Activated T-cell treated with anti-CD3 and anti-CD28 coated beads for 1 hour (primary cell): ENCODE measurements at regions not wholly inside any gene's neighbourhood (a gene's known extent, or its start where the extent isn't known, plus 50 kb on each side); places are given as distances from the start of the nearest gene placed in this dataset.

Experiments
- DNase-seq: peaks from one replicate; pipeline ENCODE4 v3.0.0-alpha.2; 2020; ENCODE audit warnings: low read depth

DNA sequence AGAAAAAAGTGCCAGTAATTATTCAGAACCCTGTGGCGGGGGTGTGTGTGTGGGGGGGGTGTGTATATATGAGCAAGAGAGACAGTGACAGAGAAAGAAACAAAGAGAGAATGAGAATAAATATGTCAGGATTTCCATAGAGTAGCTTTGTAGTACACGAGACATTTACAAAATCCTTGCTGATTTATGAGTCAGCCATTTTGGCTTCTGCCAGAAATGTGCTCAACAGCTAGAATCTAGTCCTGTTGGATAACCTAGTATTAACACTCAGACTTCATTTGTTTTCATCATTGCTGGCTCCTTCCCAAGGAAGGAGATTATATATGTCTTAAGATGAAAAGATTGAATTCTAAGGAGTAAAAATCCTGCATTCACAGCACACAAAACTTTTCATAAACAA, 140.5 kb upstream of the HNRNPA3 start:
- no peak for DNase-seq

DNA sequence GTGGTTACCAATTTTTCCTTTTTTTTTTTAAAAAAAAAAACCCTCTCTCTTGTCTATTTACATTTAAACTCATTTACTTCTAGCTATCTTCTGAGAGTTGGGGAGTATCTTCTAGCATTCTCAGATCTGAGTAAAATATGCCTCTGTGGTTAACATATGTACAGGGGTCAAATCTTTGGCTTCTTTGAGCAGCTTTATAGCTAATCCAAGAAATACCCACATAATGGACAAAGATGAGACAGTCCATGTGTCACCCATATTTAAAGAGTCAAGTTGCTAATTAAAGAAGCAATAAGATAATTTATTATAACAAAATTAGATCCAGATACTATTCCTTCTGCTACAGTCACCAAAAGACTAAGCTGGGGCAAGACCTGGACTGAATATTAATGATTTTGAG, 139.0 kb upstream of the HNRNPA3 start:
- DNase-seq = no peak

DNA sequence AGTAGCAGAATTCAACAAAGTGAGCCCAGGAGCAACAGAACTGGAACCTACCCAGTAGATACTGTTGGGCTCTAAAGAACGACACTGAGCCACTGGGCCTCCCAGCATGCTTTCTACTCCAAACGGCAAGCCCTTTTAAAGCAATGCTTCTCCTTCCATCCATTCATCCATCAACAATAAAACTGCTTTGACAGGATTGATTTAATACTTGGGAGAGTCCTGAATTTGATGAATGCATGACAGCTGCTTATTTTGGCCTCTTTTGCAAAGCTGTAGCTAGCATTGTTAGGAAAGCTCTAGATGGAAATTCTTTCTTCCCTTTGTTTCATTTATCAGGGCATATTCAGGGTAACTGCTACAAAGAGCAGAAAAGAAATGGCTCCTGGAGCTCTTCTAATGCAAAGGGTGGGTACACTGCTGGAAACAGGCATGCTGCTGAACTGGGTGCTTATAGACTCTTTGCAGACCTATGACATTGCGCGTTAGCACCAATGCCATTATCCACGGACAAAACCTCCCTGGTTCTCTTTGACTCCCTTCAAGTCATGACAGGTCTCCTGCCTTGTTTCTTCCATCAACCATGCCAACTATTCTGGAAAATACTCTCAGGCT, 138.4 kb upstream of the HNRNPA3 start:
- DNase-seq = no peak

DNA sequence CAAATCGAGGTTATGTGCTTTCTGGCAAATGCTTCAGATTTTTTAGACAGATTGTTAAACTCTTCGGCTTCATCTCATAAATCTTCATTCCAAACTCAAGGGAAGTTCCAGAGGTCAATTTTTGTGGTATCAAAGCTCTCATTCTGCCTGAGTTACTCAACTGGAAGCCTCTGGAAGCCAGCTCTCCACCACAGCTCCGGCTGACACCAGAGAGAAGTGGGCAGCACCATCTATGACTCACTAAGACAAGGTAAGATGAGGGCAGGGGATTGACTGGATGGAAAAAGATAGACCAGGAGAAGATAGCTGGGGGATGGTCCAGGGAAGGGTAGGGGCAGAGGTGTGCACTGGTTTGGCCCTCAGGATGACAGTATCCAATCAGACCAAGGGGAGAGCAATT, 137.3 kb upstream of the HNRNPA3 start:
- no peak for DNase-seq

DNA sequence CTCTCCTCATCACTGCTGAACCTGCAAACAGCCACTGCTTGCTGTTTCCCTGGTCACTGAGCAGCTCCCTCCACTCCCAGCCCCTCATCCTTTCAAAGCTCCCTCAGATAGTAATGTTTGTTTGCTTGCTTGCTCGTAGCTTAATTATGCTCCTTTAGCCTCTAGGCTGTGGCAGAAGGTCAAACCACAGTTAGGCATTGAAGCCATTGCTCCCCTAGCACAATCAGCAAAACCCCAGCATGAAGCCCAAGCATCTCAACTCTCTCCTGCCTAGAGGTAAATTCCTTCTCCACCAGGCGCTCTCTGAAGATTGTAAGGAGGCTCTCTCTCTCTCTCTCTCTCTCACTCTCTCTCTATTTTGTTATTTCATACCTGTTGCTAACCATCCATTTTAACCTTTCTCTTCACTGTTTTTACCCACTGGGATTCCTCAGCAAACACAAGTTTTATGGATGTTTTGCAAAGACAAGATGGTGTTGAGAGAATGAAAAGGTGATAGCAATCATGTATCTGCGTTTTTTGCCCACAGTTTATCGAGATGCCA, 135.9 kb upstream of the HNRNPA3 start:
- no peak for DNase-seq

DNA sequence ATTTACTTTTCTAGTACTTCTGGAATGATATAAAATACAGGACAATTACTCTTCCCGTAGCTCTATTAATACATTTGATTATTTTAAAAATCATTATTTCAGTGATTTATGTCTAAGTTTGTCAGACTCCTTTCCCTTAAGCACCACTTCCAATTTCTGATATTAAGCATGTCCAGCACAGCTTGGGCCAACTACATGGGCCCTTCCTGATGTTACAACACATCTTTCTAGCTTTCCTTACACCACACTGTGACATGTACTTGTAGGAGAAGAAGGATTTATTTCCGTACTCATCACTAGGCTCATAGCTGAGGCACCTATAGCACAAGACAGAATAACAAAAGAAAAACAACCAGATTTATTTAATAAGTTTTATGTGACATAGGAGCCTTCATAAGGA, 134.8 kb upstream of the HNRNPA3 start:
- no peak for DNase-seq

DNA sequence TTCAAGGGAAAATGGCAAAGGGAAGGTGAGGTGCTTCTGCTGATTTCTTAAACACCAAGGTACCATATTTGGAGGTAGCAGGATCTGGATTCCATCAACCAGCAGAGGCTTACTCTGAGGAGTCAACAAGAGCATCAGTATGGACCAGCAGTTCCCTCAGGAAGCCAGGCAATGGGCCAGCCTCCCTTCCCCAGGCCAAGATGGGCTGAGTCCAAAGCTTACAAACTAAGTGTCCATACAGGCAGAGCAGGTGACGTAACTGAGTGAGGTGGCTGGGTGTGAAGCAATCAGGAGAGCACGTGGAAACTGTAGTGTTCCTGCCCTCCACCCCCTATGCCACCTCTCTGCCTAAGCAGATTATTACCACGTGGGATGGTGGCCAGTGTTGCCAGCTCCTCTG, 134.2 kb upstream of the HNRNPA3 start:
- no peak for DNase-seq

DNA sequence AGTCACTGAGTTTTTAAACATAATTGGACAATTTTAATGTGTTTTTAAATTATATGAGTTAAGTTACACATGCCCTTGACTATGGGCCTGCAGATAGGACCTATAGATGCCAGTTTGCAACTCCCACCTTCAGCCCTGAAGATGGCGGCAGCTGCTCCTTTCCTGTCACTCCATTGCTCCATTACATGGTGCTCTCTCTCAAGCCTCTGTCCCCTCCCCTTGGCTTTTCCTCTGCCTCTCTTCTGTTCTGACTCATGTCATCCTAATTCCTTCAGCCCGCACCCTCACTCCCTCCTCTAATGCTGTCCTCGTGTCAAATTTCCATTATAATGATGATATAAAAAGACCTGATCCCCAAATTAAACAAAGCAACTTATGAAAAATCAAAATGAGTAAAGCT, 133.7 kb upstream of the HNRNPA3 start:
- no peak for DNase-seq

DNA sequence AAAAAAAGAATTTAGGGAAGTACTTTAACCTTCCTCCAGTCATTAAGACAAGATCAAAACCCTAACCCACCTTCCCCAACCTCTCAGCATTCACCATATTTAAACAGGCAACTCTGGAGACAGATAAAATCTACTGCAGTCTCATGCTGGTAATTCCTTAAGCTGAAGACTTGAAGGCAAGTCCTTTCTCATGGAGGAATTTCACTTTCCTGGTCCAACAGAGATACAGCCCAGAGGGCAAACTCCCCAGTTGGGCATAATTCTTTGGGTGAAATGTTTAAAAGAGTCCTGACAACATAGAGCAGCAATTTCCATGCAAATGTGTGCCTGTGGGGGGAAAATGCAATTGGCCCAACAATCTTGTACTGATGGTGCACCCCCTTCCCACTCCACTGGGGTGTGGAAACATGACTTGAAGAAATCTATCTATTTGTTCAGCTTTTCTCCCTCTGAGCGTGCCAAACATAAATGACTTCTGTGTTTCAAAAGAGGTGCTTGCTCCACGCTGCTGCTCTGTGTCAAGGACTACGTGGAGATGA, 131.8 kb upstream of the HNRNPA3 start:
- DNase-seq = no peak

DNA sequence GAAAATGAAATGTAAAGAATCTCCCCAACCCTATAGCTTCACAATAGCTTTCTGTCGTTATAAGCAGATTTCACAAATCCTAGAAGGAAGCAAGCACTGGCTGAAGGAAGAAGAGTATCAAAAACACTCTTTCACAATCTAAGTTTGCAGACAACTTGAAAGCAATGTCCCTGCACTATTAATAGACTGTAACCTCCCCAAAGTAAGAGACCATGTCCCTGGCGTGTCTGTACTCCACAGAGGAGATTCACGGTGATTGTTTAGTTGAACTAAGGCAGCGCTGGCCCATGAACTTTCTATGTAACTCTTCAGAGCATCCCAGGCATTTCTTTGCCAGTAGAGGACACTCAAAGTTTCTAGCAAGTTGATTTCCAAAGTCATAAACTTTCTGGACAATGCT, 128.0 kb upstream of the HNRNPA3 start:
- no peak for DNase-seq

DNA sequence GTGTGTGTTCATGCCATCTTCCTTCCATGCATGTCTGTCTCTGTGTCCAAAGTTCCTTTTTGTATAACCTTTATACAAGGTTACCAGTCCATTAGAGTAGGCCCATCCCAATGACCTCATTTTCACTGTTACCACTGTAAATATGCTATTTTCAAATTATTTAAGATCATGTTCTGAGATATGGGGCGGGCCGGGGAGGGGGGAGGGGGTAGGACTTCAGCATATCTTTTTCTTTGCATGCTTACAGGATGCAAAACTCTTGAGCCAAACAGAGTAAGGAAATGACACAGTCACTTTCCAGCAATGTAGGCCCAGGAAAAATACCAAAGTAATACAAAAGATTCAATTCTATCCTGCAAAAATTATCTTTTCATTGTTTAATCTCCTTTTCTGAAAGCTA, 124.1 kb upstream of the HNRNPA3 start:
- no peak for DNase-seq

DNA sequence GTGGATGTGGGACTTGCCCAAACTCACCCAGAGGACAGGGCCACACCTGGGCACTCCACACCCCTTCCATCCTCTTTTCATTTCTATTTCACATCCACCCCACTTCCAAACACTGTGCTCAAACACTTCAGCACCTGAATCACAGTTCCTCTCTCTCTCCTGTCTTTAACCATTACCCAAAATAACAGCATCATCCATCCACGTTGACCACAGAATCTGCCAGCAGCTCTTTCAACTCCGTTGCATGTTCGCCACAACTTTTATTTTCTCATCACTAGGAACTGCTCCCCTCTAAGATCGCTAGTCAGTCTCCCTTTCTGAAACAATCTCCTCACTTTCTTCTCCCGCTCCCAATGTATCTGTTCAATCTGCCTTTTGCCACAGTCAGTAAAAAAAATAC, 121.6 kb upstream of the HNRNPA3 start:
- no peak for DNase-seq

DNA sequence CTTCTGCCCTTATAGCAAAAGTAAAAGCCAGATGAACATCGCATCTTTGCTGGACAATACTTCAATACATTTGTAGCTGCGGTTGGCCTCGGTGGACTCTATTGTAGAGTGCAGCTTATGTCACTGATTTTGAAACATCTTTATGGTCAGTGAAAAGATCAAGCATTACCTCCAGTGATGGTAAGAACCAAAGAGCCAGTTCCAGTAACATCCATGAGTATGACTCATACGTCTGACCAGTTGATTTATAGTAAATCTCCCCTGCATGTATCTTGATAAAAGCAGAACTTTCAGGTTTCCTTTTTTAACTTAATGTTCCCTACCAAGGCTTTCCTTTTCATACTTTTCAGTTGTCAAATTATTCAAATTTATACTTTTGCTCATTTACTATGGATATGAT, 119.2 kb upstream of the HNRNPA3 start:
- no peak for DNase-seq

DNA sequence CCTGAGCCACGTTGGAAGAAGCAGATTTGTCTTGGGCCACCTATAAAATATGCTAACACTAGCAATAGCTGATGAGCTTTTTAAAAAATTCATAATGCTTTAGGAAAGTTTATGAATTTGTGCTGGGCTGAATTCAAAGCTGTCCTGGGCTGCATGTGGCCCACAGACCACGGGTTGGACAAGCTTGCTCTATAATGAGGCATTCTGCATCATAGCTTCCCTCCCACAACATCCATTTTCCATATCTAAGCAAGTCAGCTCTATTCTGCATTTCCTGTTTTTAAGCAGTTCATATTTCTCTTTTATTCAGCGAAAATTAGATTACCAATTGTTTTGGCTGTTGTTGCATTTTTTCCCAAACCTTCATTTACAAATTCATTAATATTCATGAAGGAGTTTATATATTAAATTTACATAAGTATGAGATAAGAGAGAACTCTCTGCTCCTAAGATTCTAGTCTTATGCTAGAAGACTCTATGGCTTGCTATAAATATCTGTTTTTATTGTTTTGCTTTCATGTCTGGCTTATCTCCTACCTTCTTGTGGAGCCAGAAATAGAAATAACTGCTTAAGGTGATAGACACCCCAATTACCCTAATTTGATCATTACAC, 114.5 kb upstream of the HNRNPA3 start:
- DNase-seq = no peak

DNA sequence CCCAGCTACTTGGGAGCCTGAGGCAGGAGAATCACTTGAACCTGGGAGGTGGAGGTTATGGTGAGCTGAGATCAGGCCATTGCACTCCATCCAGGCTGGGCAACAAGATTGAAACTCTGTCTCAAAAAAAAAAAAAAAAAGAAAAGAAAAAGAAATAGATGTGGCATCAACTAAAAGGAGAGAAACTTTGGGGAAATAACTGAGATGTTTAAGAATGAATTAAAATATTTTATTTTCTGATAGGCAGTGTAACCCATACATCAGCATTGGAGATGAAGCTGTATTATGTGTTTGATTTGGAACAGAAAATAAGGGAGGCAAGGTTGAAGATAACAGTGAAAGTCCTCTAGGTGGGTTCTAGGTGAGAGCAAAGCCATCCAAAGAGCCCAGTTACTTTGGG, 110.7 kb upstream of the HNRNPA3 start:
- DNase-seq = no peak

DNA sequence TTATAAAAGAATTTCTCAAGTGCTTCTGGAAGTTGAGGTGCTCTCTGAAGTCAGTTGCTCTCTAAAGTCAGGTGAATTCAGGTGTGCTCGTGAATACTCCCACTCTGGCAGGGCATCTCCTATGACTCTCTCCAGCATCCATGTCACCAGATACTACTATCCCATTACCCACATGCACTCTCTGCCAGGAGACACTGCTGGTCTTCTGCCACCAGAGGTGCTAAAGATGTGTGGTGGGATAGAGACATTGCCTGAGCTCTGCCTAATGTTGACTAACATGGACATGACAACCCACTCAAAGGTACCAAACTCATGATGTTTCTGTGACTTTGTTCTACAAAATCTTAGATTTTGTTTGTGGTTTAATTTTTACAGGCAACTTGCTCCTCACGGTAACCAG, 106.4 kb upstream of the HNRNPA3 start:
- DNase-seq = no peak

DNA sequence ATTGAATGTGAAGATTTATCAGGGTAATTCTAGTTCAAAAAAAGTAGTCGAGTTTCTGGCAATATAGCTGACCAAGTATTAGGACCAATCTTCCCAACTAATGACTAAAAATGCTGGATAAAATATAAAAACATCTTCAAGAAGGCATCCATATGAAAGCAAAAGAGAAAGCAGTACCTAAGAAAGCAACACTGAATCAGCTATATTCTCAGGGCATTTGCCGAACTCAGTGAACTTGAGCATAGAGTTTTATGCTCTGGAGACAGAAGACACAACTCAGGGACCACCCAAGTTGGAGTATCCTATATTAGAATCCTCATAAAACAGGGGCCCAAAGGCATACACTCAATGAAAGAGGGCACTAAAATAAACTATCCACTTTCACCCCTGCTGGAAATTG, 103.7 kb upstream of the HNRNPA3 start:
- no peak for DNase-seq

DNA sequence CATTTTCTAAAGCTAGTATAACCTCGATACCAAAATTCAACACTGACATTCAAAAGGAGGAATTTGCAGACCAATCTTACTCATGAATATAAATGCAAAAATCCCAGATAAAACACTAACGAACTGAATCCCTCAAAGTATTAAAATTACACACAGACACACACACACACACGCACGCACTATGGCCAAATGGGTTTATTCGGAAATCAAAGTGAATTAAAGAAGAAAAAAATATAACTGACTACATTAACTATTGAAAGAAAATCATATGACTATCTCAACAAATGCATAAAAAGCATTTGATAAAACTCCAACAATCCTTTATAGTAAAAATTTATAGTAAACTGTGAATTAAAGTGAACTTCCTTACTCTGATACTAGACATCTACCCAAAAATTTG, 97.9 kb upstream of the HNRNPA3 start:
- DNase-seq = no peak

DNA sequence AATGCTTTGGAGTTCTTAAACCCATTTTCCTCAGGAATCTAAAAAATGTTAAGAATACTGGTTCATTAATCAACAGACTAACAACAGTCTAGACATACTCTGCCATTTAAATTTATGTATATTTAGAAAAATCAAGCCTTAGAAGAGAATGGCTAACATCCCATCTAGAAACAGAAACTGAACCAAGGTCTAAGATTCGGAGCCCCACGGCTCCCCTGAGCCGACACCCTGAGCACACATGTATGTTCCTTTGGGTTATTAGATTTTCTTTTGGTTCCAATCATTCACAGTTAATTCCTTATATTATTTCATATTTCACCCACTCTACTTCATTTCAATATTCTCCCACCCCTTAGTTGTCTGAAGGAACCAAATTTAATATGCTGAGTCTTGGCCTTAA, 94.8 kb upstream of the HNRNPA3 start:
- DNase-seq = no peak

DNA sequence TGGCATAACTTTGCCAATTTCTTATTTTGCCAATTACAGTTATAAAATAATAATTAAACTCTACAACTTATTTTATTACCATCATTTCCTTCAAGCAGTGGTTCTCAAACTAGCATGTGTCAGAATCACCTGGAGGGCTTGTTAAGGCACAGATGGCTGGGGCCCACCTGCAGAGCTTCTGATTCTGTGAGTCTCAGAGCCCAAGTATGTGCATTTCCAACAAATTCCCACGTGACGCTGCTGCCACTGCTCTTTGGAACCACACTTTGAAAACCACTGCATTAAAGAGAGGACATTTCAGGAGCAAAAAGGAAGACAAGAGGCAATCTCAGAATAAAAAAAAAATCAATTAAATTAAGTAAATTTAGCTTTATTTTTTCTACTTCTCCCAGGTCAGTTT, 94.0 kb upstream of the HNRNPA3 start:
- no peak for DNase-seq

DNA sequence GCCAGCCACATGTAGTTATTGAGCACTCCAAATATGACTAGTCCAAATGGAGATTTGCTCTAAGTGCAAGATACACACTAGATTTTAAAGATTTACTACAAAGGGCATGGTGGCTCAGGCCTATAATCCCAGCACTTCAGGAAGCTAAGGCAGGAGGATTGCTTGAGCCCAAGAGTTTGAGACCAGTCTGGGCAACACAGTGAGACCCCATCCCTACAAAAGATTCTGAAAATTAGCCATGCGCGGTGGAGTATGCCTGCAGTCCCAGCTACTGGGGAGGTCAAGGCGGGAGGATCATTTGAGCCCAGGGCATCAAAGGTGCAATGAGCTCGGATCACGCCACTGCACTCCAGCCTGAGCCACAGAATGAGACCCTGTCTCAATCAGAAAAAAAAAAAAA, 93.5 kb upstream of the HNRNPA3 start:
- DNase-seq = no peak

DNA sequence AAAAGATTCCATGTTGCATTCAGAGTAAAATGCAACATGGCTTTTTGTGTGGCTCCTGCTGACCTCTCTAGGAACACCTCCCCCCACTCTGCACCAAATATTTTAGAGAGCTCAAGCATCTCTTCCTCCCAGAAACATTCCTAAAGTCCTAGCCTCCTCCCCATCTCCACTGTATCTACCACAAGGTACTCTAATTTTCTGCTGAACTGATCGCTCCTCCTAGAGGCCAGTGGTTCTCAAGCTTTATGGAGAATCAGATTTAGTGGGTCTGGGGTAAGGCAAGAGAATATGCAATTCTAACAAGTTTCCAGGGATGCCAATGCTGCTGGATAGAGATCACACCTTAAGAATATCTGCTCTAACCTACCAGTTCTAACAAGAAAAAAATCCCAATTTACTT, 89.5 kb upstream of the HNRNPA3 start:
- no peak for DNase-seq

DNA sequence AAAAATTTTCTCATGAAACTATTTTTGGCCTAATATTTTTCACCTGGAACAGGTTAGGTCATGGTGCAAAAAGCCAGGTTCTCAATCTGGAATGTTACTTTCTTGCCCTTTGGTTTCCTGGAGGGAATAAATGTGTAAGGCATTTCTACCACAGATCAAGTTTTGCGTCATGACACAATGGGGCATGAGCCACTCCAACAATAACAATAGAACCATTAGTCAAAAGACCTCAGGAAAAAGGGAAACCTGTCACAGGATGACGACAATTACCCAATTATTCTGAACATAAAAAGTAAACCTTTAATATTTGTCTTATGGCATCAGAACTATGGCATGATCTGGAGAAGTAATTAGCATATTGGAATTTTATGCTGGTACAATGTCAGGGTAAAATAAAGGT, 88.2 kb upstream of the HNRNPA3 start:
- no peak for DNase-seq

DNA sequence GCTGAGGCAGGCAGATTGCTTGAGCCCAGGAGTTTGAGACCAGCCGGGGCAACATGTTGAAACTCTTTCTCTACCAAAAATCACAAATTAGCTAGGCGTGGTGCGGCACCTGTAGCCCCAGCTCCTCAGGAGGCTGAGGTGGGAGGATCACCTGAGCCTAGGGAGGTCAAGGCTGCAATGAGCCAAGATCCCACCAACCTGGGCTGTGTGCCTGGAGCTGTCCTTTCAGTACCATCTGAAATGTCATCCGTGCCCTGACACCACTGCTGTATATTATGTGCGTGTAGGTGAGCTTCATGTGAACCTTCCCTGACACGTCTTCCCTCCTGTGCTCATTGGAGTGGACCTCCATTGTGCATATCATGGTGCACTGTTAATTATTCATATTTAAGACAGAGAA, 84.8 kb upstream of the HNRNPA3 start:
- no peak for DNase-seq
